K562 (cell line): ENCODE measurements at regions not wholly inside any gene's neighbourhood (a gene's known extent, or its start where the extent isn't known, plus 50 kb on each side); places are given as distances from the start of the nearest gene placed in this dataset.

Experiments used
- ATAC-seq: fragments of 200-7000 bp; cut with Tn5 transposase; 3 replicates; pipeline ENCODE4 v1.9.1; 2020; ENCODE audit warnings: moderate library complexity
- BruUV-seq: library from RNA; stranded (reverse); fragments of 400-500 nt; replicated peaks from 2 replicates; lab custom pipeline; 2021; lab: Mats Ljungman, UMichigan
- CTCF ChIA-PET: fragments of 300-600 bp; formaldehyde crosslinking; extraction: SDS; loops from one replicate; lab custom pipeline; 2021; ENCODE audit warnings: low intra/inter-chr PET ratio; lab: Yijun Ruan, JAX
- POLR2A ChIA-PET: fragments of 300-600, 350-650 bp; sonication (Branson Sonifier 250); formaldehyde crosslinking; extraction: SDS; loops from one replicate; lab custom pipeline; 2021; ENCODE audit warnings: antibody characterized with exemption, inconsistent platforms; lab: Yijun Ruan, JAX
- DNase-seq, 4 experiments: peaks; one replicate each; pipeline versions ENCODE4 v3.0.0 to v3.0.0-alpha.2; 2011 to 2018; ENCODE audit warnings: low spot score in 3 of 4, mixed read lengths in 3 of 4; ENCODE audit errors: extremely low read depth in 1 of 4
- FAIRE-seq: peaks from 2 replicates; lab custom pipeline; 2011; peaks lifted over from hg19 to GRCh38; lab: Jason Lieb, UNC
- H2AFZ ChIP-seq: 2 replicates; pipeline ENCODE4 v1.6.0; 2011; ENCODE audit warnings: low read depth, low read length, control low read depth, inconsistent platforms
- H3K27ac ChIP-seq: fragments of 200-600 bp; 3 replicates; pipeline ENCODE4 v1.8.0; 2011; ENCODE audit warnings: low read depth, mild to moderate bottlenecking, control low read depth, inconsistent platforms, low read length, moderate library complexity, mixed read lengths; ENCODE audit errors: extremely low read depth
- H3K27me3 ChIP-seq, 2 experiments: fragments of 300-600 bp in 1 of 2; 2 replicates in 1 of 2; 3 replicates in 1 of 2; pipeline versions ENCODE4 v1.6.0 to v1.8.0; 2011; ENCODE audit warnings: inconsistent platforms in 2 of 2, low read length in 2 of 2, mild to moderate bottlenecking in 1 of 2, mixed read lengths in 1 of 2, moderate library complexity in 1 of 2; ENCODE audit not compliant: control insufficient read depth in 2 of 2, insufficient read depth in 2 of 2
- H3K36me3 ChIP-seq: fragments of 300-600 bp; 3 replicates; pipeline ENCODE4 v1.8.0; 2011; ENCODE audit warnings: mild to moderate bottlenecking, low read length, inconsistent platforms; ENCODE audit not compliant: control insufficient read depth, insufficient read depth
- H3K4me1 ChIP-seq, 2 experiments: fragments of 200-600 bp in 1 of 2; replicated peaks in 1 of 2; 2 replicates in 1 of 2; 3 replicates in 1 of 2; pipeline versions ENCODE4 v1.5.1 to v1.8.0; 2011; ENCODE audit warnings: inconsistent platforms in 2 of 2, low read length in 2 of 2, mild to moderate bottlenecking in 1 of 2, mixed read lengths in 1 of 2, moderate library complexity in 1 of 2; ENCODE audit not compliant: control insufficient read depth in 2 of 2, insufficient read depth in 2 of 2
- H3K4me2 ChIP-seq: 2 replicates; pipeline ENCODE4 v1.6.1; 2011; ENCODE audit warnings: low read length, control low read depth, inconsistent platforms, mixed read lengths; ENCODE audit not compliant: insufficient read depth
- H3K4me3 ChIP-seq: fragments of 200-600 bp; sonication (generic), shearing (Covaris generic); 2 replicates; pipeline ENCODE4 v1.5.1; 2016; ENCODE audit warnings: control low read depth, inconsistent platforms
- H3K79me2 ChIP-seq: fragments of 200-600 bp; 3 replicates; pipeline ENCODE4 v1.8.0; 2011; ENCODE audit warnings: low read length, inconsistent platforms; ENCODE audit not compliant: control insufficient read depth, insufficient read depth
- H3K9ac ChIP-seq, 2 experiments: 2 replicates each; pipeline versions ENCODE4 v1.6.0 to v1.6.1; 2011; ENCODE audit warnings: low read depth in 2 of 2, low read length in 2 of 2, control low read depth in 1 of 2, inconsistent platforms in 1 of 2, mild to moderate bottlenecking in 1 of 2, mixed read lengths in 1 of 2; ENCODE audit not compliant: insufficient read depth in 1 of 2
- H3K9me1 ChIP-seq: one replicate; pipeline ENCODE4 v1.6.0; 2011; ENCODE audit warnings: inconsistent platforms, mild to moderate bottlenecking, low read length, moderate library complexity; ENCODE audit not compliant: control insufficient read depth, insufficient read depth
- H3K9me3 ChIP-seq: replicated peaks from 2 replicates; pipeline ENCODE4 v1.5.1; 2011; ENCODE audit warnings: low read depth, low read length, inconsistent platforms; ENCODE audit not compliant: control insufficient read depth, insufficient read depth
- H4K20me1 ChIP-seq: replicated peaks from 2 replicates; pipeline ENCODE4 v1.6.1; 2011; ENCODE audit warnings: low read length, inconsistent platforms, mixed read lengths; ENCODE audit not compliant: control insufficient read depth, insufficient read depth
- CREBBP ChIP-seq: IDR thresholded peaks from one replicate; pipeline ENCODE4 v1.6.1; 2012; ENCODE audit warnings: low read depth, mild to moderate bottlenecking, control low read depth, inconsistent platforms, low read length
- CXXC5 ChIP-seq: fragments of 250-450 bp; sonication (Bioruptor Pico); IDR thresholded peaks from 2 replicates; pipeline ENCODE4 v1.8.0; 2022; ENCODE audit warnings: inconsistent platforms, mild to moderate bottlenecking, moderate library complexity
- EHMT2 ChIP-seq: fragments of 450-650 bp; IDR thresholded peaks from 2 replicates; pipeline ENCODE4 v1.6.1; 2018; ENCODE audit warnings: antibody characterized with exemption
- ERF ChIP-seq: fragments of 450-650 bp; formaldehyde crosslinking; IDR thresholded peaks from 2 replicates; pipeline ENCODE4 v1.4.0; 2020; ENCODE audit warnings: mild to moderate bottlenecking, mixed read lengths
- KAT8 ChIP-seq: fragments of 450-650 bp; IDR thresholded peaks from 2 replicates; pipeline ENCODE4 v1.6.1; 2016; ENCODE audit warnings: low read depth, mild to moderate bottlenecking
- MEF2A ChIP-seq: IDR thresholded peaks from 2 replicates; pipeline ENCODE4 v1.6.1; 2011; ENCODE audit warnings: low read depth, mild to moderate bottlenecking, low read length, moderate library complexity; ENCODE audit not compliant: control insufficient read depth
- MEF2D ChIP-seq: conservative IDR thresholded peaks from 2 replicates; pipeline ENCODE4 v1.6.1; 2016; ENCODE audit warnings: low read depth, missing genetic modification characterization, missing compliant biosample characterization
- NFATC3 ChIP-seq: fragments of 450-650 bp; IDR thresholded peaks from 2 replicates; pipeline ENCODE4 v1.6.1; 2017; ENCODE audit warnings: mild to moderate bottlenecking
- NR3C1 ChIP-seq: sonication (generic); formaldehyde crosslinking; IDR thresholded peaks from 2 replicates; pipeline ENCODE4 v1.8.1; 2022; ENCODE audit warnings: missing genetic modification reagents
- RFX5 ChIP-seq: IDR thresholded peaks from 2 replicates; pipeline ENCODE4 v1.6.1; 2011; ENCODE audit warnings: low read depth, mild to moderate bottlenecking, improper control_type of control experiment, low read length
- SMAD2 ChIP-seq: fragments of 150-350 bp; IDR thresholded peaks from 2 replicates; pipeline ENCODE4 v1.6.1; 2014; ENCODE audit warnings: low read depth, mild to moderate bottlenecking, low read length
- SMC3 ChIP-seq: conservative IDR thresholded peaks from 2 replicates; pipeline ENCODE4 v1.6.1; 2011; ENCODE audit warnings: low read depth, low read length, improper control_type of control experiment; ENCODE audit not compliant: insufficient read depth
- ZNF134 ChIP-seq: fragments of 250-450 bp; sonication (Bioruptor Pico); conservative IDR thresholded peaks from 2 replicates; pipeline ENCODE4 v1.4.0; 2020
- ZNF217 ChIP-seq: sonication (generic); formaldehyde crosslinking; IDR thresholded peaks from 2 replicates; pipeline ENCODE4 v1.8.0; 2022; ENCODE audit warnings: mild to moderate bottlenecking, missing genetic modification reagents
- ZNF24 ChIP-seq: fragments of 450-650 bp; IDR thresholded peaks from 2 replicates; pipeline ENCODE4 v1.6.1; 2016
- WGBS: fragments of 100-300 bp; shearing (Covaris generic); methylation state at CpG from one replicate; pipeline ENCODE4 v1.1.6; 2016; ENCODE audit warnings: low coverage, mixed read lengths; ENCODE audit not compliant: insufficient coverage; ENCODE audit errors: missing lambda C conversion rate; 5-methylcytosine and 5-hydroxymethylcytosine counted together
- in situ Hi-C: fragments of 300-500 bp; cut with MboI; formaldehyde crosslinking; loops from 4 replicates; pipeline ENCODE4 v1.15.0; 2018; ENCODE audit warnings: inconsistent platforms, mixed read lengths
- intact Hi-C: fragments of 100-400 bp; cut with micrococcal nuclease; formaldehyde crosslinking; loops from 2 replicates; pipeline ENCODE4 v1.14.2; 2022
- TF ChIP-seq, protein P1 (sequence below), 3 experiments: fragments of 200-800 bp in 1 of 3; fragments of 250-450 bp in 1 of 3; fragments of 450-650 bp in 1 of 3; sonication (Bioruptor Pico) in 1 of 3; sonication (Bioruptor generic) in 1 of 3; formaldehyde crosslinking in 1 of 3; IDR thresholded peaks; 2 replicates each; pipeline versions ENCODE4 v1.6.1 to v1.8.0; 2016 to 2022; ENCODE audit warnings: mild to moderate bottlenecking in 2 of 3, missing genetic modification characterization in 2 of 3, missing compliant biosample characterization in 1 of 3, moderate library complexity in 1 of 3
- TF ChIP-seq, protein P2 (sequence below), 2 experiments: IDR thresholded peaks in 1 of 2; conservative IDR thresholded peaks in 1 of 2; 2 replicates each; pipeline ENCODE4 v1.6.1; 2016; ENCODE audit warnings: low read depth in 2 of 2, mild to moderate bottlenecking in 1 of 2, missing compliant biosample characterization in 1 of 2, missing genetic modification characterization in 1 of 2, moderate library complexity in 1 of 2

DNA sequence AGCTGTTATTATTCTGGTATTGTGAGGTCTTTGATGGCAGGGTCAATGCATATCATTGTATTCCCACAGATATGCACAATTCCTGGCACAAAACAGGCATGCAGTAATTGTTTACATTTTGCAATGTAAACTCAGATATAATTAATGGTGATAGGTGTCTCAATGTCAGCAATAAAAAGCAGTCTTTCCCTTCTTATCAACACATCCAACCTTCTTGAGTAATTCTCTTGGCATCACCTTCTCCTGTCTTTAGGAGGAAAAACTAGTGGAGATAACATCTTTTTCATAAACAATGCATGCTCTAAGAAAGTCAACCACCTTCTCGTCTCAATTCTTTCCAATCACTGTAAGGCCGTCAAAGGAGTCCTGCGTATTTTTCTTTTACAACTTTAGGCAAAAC, 313.3 kb upstream of the GULP1 start (continued):
- no peak for TF ChIP-seq ZNF217 (CRISPR knock-in tag)
- TF ChIP-seq ZNF134, result no peak

DNA sequence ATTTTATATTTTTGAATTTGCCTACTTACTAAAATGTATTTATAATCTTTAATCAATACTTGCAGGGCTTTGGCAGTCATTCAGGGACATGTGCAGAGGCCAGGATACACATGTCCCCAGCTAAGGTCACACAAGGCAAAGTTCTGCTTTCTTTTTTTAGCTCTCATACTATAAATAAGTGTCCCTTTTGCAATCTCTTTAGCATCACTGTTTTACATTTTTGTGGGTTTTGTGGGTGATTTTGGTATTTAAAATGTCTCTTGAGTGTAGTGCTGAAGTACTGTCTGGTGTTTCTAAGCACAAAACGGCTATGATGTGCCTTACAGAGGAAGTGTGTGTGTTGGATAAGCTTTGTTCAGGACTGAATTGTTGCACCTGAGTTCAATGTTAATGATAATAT, 309.0 kb upstream of the GULP1 start:
- ChIA-PET CTCF (no interaction called here), POLR2A (no interaction called here)
- no peaks in the 10 kb centered on the region for H3K79me2 ChIP-seq
- no peaks in the 10 kb centered on the region for H4K20me1 ChIP-seq
- no peaks in the 10 kb centered on the region for H3K4me1 ChIP-seq
- no peak for FAIRE-seq
- 0% methylated on average over 1 of the region's 1 CpG for WGBS
- no peak for ATAC-seq
- H3K27ac ChIP-seq, result no peak overlapping the region
- no peaks in the 10 kb centered on the region for H3K36me3 ChIP-seq
- H3K9ac ChIP-seq, result no peak overlapping the region
- no peak overlapping the region for H3K4me2 ChIP-seq
- in situ Hi-C loops, result no loop called here
- intact Hi-C loops, result no loop called here
- H3K27me3 ChIP-seq, result no peaks in the 10 kb centered on the region
- H3K9me1 ChIP-seq, result no peaks in the 10 kb centered on the region
- DNase-seq, result no peak
- H2AFZ ChIP-seq, result no peak overlapping the region
- H3K9me3 ChIP-seq, result no peaks in the 10 kb centered on the region
- no peak overlapping the region for H3K4me3 ChIP-seq
- no TSS peak for BruUV-seq
- TF ChIP-seq KAT8 (no peak), NR3C1 (CRISPR knock-in tag) (no peak), MEF2D (peak; percentile 99), SMC3 (no peak), EHMT2 (no peak), MEF2A (peak; percentile 73; the same call in 1 of the 2 replicates), ZNF24 (no peak), NFATC3 (no peak), ERF (CRISPR knock-in tag) (no peak), RFX5 (no peak), SMAD2 (no peak), CXXC5 (CRISPR knock-in tag) (no peak), CREBBP (no peak)
- TF ChIP-seq, protein P1, sequence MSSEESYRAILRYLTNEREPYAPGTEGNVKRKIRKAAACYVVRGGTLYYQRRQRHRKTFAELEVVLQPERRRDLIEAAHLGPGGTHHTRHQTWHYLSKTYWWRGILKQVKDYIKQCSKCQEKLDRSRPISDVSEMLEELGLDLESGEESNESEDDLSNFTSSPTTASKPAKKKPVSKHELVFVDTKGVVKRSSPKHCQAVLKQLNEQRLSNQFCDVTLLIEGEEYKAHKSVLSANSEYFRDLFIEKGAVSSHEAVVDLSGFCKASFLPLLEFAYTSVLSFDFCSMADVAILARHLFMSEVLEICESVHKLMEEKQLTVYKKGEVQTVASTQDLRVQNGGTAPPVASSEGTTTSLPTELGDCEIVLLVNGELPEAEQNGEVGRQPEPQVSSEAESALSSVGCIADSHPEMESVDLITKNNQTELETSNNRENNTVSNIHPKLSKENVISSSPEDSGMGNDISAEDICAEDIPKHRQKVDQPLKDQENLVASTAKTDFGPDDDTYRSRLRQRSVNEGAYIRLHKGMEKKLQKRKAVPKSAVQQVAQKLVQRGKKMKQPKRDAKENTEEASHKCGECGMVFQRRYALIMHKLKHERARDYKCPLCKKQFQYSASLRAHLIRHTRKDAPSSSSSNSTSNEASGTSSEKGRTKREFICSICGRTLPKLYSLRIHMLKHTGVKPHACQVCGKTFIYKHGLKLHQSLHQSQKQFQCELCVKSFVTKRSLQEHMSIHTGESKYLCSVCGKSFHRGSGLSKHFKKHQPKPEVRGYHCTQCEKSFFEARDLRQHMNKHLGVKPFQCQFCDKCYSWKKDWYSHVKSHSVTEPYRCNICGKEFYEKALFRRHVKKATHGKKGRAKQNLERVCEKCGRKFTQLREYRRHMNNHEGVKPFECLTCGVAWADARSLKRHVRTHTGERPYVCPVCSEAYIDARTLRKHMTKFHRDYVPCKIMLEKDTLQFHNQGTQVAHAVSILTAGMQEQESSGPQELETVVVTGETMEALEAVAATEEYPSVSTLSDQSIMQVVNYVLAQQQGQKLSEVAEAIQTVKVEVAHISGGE (CRISPR knock-in tag; IDR thresholded peaks at IDR 0.05), result no peak
- TF ChIP-seq, protein P2, sequence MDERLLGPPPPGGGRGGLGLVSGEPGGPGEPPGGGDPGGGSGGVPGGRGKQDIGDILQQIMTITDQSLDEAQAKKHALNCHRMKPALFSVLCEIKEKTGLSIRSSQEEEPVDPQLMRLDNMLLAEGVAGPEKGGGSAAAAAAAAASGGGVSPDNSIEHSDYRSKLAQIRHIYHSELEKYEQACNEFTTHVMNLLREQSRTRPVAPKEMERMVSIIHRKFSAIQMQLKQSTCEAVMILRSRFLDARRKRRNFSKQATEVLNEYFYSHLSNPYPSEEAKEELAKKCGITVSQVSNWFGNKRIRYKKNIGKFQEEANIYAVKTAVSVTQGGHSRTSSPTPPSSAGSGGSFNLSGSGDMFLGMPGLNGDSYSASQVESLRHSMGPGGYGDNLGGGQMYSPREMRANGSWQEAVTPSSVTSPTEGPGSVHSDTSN (CRISPR knock-in tag; IDR thresholded peaks at IDR 0.05; ENCODE audit: low read depth), result no peak
- TF ChIP-seq, protein P2 (tag; conservative IDR thresholded peaks at IDR 0.05; ENCODE audit: low read depth), result no peak
